ENCODE measurements at regions not wholly inside any gene's neighbourhood (a gene's known extent, or its start where the extent isn't known, plus 50 kb on each side); places are given as distances from the start of the nearest gene placed in this dataset.

DNA sequence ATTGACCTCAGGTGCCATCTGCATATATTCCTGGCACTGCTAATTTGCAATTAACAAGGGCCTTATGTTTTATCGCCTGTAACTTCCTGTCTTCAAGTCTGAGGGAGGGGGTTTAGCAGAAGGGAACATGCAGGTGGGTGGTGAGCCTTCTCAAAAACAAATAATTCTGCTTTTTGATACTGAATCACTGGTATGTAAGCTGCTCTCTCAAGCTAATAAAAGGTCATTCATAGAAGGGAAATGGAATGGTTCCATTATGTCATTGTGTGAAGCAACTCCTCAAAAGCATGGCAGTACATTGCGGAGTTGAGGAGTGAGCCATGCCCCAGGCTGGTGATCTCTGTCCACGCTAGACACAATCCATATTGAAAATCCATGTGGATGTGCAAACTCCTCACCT lies 414.8 kb upstream of the ID2 start:
- Mint-ChIP-seq H3K9me3 (peaks cover 14% of the 10 kb centered on the region), H3K27ac (no peak overlapping the region), H3K36me3 (no peaks in the 10 kb centered on the region), H3K4me3 (no peak overlapping the region), H3K27me3 (no peaks in the 10 kb centered on the region), H3K4me1 (ENCODE audit: unreplicated experiment) (peaks cover 22% of the 10 kb centered on the region)
- no peak for DNase-seq (ENCODE audit: extremely low spot score, unreplicated experiment)
- TF ChIP-seq, protein P1, sequence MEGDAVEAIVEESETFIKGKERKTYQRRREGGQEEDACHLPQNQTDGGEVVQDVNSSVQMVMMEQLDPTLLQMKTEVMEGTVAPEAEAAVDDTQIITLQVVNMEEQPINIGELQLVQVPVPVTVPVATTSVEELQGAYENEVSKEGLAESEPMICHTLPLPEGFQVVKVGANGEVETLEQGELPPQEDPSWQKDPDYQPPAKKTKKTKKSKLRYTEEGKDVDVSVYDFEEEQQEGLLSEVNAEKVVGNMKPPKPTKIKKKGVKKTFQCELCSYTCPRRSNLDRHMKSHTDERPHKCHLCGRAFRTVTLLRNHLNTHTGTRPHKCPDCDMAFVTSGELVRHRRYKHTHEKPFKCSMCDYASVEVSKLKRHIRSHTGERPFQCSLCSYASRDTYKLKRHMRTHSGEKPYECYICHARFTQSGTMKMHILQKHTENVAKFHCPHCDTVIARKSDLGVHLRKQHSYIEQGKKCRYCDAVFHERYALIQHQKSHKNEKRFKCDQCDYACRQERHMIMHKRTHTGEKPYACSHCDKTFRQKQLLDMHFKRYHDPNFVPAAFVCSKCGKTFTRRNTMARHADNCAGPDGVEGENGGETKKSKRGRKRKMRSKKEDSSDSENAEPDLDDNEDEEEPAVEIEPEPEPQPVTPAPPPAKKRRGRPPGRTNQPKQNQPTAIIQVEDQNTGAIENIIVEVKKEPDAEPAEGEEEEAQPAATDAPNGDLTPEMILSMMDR (conservative IDR thresholded peaks at IDR 0.05), result no peak

DNA sequence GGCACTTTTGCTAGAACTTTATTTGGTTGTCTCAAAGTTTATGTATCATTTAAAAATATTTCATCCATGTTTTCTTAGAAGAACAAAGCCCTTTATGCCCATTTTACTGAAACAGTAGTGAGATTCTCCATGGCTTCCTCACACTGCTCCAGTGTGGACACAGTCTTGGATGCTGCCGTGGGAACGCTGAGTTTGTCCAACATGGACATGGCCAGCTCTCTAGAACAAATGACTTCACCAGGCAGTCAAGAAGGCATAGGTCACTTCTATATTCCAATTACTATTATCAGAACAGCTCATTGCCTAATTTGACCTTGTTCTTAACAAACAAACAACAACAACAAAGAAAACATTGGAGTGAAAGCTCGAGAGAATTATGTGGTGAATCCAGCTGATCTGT lies 414.1 kb upstream of the ID2 start:
- no peak for DNase-seq (ENCODE audit: extremely low spot score, unreplicated experiment)
- H3K4me1 Mint-ChIP-seq (ENCODE audit: unreplicated experiment), result peaks cover 22% of the 10 kb centered on the region
- H3K4me3 Mint-ChIP-seq, result no peak overlapping the region
- TF ChIP-seq, protein P1 (conservative IDR thresholded peaks at IDR 0.05), result no peak
- peaks cover 20% of the 10 kb centered on the region for H3K9me3 Mint-ChIP-seq
- no peak overlapping the region for H3K27ac Mint-ChIP-seq
- H3K36me3 Mint-ChIP-seq, result no peaks in the 10 kb centered on the region
- no peaks in the 10 kb centered on the region for H3K27me3 Mint-ChIP-seq

DNA sequence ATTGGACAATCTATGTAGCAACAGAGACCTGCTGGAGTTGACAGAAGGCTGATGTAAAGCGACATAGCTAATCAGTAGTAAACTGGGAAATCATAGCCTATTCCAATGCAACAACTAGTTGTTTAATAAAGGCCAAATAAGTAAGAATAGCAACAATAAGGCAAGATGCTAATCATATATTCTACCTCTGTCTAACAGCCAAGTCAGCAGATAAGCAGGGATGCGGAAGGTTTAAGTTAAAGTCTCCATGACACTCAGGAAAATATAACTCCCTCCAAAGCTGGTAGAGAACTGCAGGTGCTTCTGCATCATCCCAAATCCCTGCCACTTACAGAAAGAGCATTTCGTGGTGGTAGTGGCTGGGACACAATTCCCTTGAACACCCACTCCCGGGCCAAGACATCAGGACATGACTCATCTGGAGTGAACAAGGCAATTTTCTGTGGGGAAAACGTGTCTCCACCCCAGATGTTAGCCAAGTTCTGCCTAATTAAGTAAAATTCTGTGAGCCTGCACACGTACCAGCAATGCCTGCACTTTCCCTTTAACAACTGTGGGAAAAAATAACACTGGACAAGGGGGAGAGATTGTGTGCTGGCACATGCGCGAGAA lies 413.6 kb upstream of the ID2 start:
- Mint-ChIP-seq H3K9me3 (peaks cover 22% of the 10 kb centered on the region), H3K27ac (no peak overlapping the region), H3K27me3 (no peaks in the 10 kb centered on the region), H3K4me3 (no peak overlapping the region), H3K36me3 (no peaks in the 10 kb centered on the region), H3K4me1 (ENCODE audit: unreplicated experiment) (peaks cover 22% of the 10 kb centered on the region)
- TF ChIP-seq, protein P1 (conservative IDR thresholded peaks at IDR 0.05), result no peak
- DNase-seq (ENCODE audit: extremely low spot score, unreplicated experiment), result no peak

DNA sequence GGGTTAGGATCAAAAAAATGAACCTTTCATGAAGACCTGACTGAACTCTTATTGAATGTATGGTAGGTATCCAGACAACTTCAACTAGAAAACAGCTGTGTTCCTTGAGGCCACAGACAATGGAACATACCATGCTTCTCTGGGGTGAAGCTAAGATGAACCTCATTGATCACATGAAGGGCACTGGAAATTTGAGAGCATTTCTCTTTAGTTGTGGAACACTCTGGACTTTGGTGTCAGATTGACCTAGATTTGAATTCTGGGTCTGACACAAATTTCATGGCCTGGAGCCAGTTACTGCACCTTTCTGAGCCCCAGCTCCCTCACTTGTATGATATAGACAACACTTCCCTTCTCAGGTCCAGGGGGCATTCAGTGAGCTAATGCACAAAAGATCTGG lies 411.2 kb upstream of the ID2 start:
- H3K9me3 Mint-ChIP-seq, result peaks cover 26% of the 10 kb centered on the region
- no peak overlapping the region for H3K4me3 Mint-ChIP-seq
- no peaks in the 10 kb centered on the region for H3K36me3 Mint-ChIP-seq
- H3K27ac Mint-ChIP-seq, result no peak overlapping the region
- no peaks in the 10 kb centered on the region for H3K27me3 Mint-ChIP-seq
- DNase-seq (ENCODE audit: extremely low spot score, unreplicated experiment), result no peak
- TF ChIP-seq, protein P1 (conservative IDR thresholded peaks at IDR 0.05), result no peak
- peaks cover 15% of the 10 kb centered on the region for H3K4me1 Mint-ChIP-seq (ENCODE audit: unreplicated experiment)

DNA sequence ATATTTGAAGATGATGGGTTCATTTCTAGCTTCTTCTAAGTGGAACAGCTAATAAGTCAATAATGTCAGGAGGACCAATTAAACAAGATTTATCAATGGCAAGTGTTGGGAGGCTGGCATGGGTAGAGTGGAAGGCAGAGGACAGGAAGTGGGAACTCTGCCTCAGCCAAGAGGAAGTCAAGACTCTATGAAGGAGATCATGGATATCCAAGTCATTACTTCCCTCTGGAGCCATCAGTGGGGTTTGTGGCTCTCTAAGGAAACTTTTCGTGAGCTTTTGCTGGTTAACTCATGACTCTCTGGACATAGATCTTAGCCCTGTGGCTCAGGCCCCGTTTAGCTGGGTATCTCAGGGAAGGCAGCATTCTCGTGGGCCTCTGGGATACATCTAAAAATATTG lies 410.4 kb upstream of the ID2 start:
- Mint-ChIP-seq H3K36me3 (no peaks in the 10 kb centered on the region), H3K27ac (no peak overlapping the region), H3K4me3 (no peak overlapping the region), H3K9me3 (peaks cover 29% of the 10 kb centered on the region), H3K4me1 (ENCODE audit: unreplicated experiment) (peaks cover 11% of the 10 kb centered on the region), H3K27me3 (no peaks in the 10 kb centered on the region)
- TF ChIP-seq, protein P1 (conservative IDR thresholded peaks at IDR 0.05), result no peak
- DNase-seq (ENCODE audit: extremely low spot score, unreplicated experiment), result no peak

DNA sequence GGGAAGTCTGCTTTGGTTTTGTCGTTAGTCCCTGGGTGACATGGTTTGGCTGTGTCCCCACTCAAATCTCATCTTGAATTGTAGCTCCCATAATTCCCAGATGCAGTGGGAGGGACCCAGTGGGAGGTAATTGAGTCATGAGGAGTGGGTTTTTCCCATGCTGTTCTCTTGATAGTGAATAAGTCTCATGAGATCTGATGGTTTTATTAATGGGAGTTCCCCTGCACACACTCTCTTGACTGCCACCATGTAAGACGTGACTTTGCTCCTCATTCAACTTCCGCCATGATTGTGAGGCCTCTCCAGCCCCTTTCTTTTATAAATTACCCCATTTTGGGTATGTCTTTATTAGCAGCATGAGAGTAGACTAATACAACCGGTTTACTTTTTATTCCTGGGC lies 405.8 kb upstream of the ID2 start:
- no peak overlapping the region for H3K4me3 Mint-ChIP-seq

More for the DNA sequence above, 405.8 kb upstream of the ID2 start:
- no peaks in the 10 kb centered on the region for H3K36me3 Mint-ChIP-seq
- no peaks in the 10 kb centered on the region for H3K27me3 Mint-ChIP-seq
- TF ChIP-seq, protein P1 (conservative IDR thresholded peaks at IDR 0.05), result no peak
- H3K9me3 Mint-ChIP-seq, result peaks cover 24% of the 10 kb centered on the region
- peaks cover 7% of the 10 kb centered on the region for H3K4me1 Mint-ChIP-seq (ENCODE audit: unreplicated experiment)
- DNase-seq (ENCODE audit: extremely low spot score, unreplicated experiment), result no peak
- no peak overlapping the region for H3K27ac Mint-ChIP-seq

All from type B pancreatic cell (in vitro differentiated cells).